ENCODE measurements at regions not wholly inside any gene's neighbourhood (a gene's known extent, or its start where the extent isn't known, plus 50 kb on each side); places are given as distances from the start of the nearest gene placed in this dataset.

- Histone ChIP-seq H2AFZ (ENCODE audit: low read length) (no peak overlapping the region), H3K79me1 (ENCODE audit: insufficient read depth, low read depth, low read length, poor library complexity, severe bottlenecking) (no peaks in the 10 kb centered on the region), H3K79me2 (ENCODE audit: insufficient read depth, low read length) (no peaks in the 10 kb centered on the region), H2AK5ac (ENCODE audit: insufficient read length, low read length) (no peak overlapping the region), H4K20me1 (ENCODE audit: control insufficient read depth, insufficient read depth, insufficient read length) (no peaks in the 10 kb centered on the region), H4K8ac (replicated peaks; ENCODE audit: insufficient read length, low read depth, low read length) (no peak overlapping the region), H2BK12ac (ENCODE audit: insufficient read length, low read depth, low read length) (no peak overlapping the region), H3K9ac (ENCODE audit: extremely low read depth, insufficient read length, low read length) (no peak overlapping the region), H3K56ac (ENCODE audit: insufficient read length, low read depth, low read length) (no peak overlapping the region), H3K14ac (ENCODE audit: insufficient read depth, low read length) (no peak overlapping the region), H4K91ac (ENCODE audit: insufficient read length, low read depth, low read length) (no peak overlapping the region), H3K4me1 (ENCODE audit: insufficient read depth, low read length) (no peaks in the 10 kb centered on the region), H2BK20ac (ENCODE audit: low read depth, low read length, poor library complexity, severe bottlenecking) (no peak overlapping the region), H3K4me2 (ENCODE audit: insufficient read depth, insufficient read length, low read length) (no peak overlapping the region), H4K5ac (ENCODE audit: insufficient read length, low read depth, low read length) (no peak overlapping the region), H2BK5ac (ENCODE audit: insufficient read length, low read length) (no peak overlapping the region), H3K23ac (ENCODE audit: insufficient read length, low read depth, low read length) (no peak overlapping the region), H2BK120ac (ENCODE audit: low read depth, low read length, poor library complexity, severe bottlenecking) (no peak overlapping the region), H3K18ac (ENCODE audit: insufficient read length, low read depth, low read length) (no peak overlapping the region), H3K9me3 (ENCODE audit: control insufficient read depth, low read depth, low read length) (no peaks in the 10 kb centered on the region), H2BK15ac (ENCODE audit: low read depth, low read length) (no peak overlapping the region), H3K23me2 (ENCODE audit: insufficient read length, low read depth, low read length, poor library complexity, severe bottlenecking) (no peaks in the 10 kb centered on the region), H3K27ac (ENCODE audit: insufficient read length, low read depth, low read length) (no peak overlapping the region), H3T11ph (ENCODE audit: low read length) (no peak overlapping the region), H3K27me3 (ENCODE audit: insufficient read depth, low read length) (no peaks in the 10 kb centered on the region), H3K4ac (ENCODE audit: low read depth, low read length) (no peak overlapping the region)
- Mint-ChIP-seq H3K4me1 (no peaks in the 10 kb centered on the region), H3K36me3 (ENCODE audit: insufficient read depth in 1 of 3, low read depth in 3 of 3) (no peaks in the 10 kb centered on the region), H3K27ac (no peak overlapping the region), H3K9me3 (no peaks in the 10 kb centered on the region; a peak in 1 of 5 replicates), H3K4me3 (no peak overlapping the region), H3K27me3 (ENCODE audit: low read depth) (no peaks in the 10 kb centered on the region)
- no CpG with 5 or more reads among the region's 2 CpGs for WGBS (ENCODE audit: extremely low coverage, insufficient read length, low lambda C conversion rate)
- DNase-seq = no peak
- TF ChIP-seq CTCF (conservative IDR thresholded peaks at IDR 0.05) = no peak
These were observed 346.7 kb upstream of the KLF4 start for GRCh38 chr9:107836300-107836699.
